Fibroblast of skin of left biceps (primary cell): ENCODE measurements at regions not wholly inside any gene's neighbourhood (a gene's known extent, or its start where the extent isn't known, plus 50 kb on each side); places are given as distances from the start of the nearest gene placed in this dataset.

Experiments used
- DNase-seq, 2 experiments: peaks; one replicate each; pipeline ENCODE4 v3.0.0-alpha.2; 2013; ENCODE audit warnings: low read depth in 2 of 2

- DNase-seq, result no peak
These were observed 261.4 kb upstream of the HABP2 start for GRCh38 chr10:113291413-113291812.

- DNase-seq, result no peak
These were observed 260.8 kb upstream of the HABP2 start for GRCh38 chr10:113292086-113292485.

GRCh38 chr10:113292743-113293142 is 260.1 kb upstream of the HABP2 start:
- no peak for DNase-seq

GRCh38 chr10:113293167-113293566 is 259.7 kb upstream of the HABP2 start:
- DNase-seq, result no peak

GRCh38 chr10:113294868-113295267 is 258.0 kb upstream of the HABP2 start:
- DNase-seq, result no peak

GRCh38 chr10:113297226-113297625 is 255.6 kb upstream of the HABP2 start:
- DNase-seq, result peak in 1 of 2 experiments; percentile 17

GRCh38 chr10:113298616-113299015 is 254.2 kb upstream of the HABP2 start:
- no peak for DNase-seq

- DNase-seq, result no peak
These were observed 252.7 kb upstream of the HABP2 start for GRCh38 chr10:113300201-113300600.

- no peak for DNase-seq
These were observed 252.2 kb upstream of the HABP2 start for GRCh38 chr10:113300617-113301016.

- no peak for DNase-seq
These were observed 251.4 kb upstream of the HABP2 start for GRCh38 chr10:113301342-113301984.

- no peak for DNase-seq
These were observed 250.8 kb upstream of the HABP2 start for GRCh38 chr10:113302062-113302461.

- peak; percentile 36 to 46 for DNase-seq
These were observed 249.2 kb upstream of the HABP2 start for GRCh38 chr10:113303544-113304146.

GRCh38 chr10:113304726-113305125 is 248.1 kb upstream of the HABP2 start:
- DNase-seq, result no peak

- DNase-seq, result peak; percentile 25 to 39
These were observed 247.0 kb upstream of the HABP2 start for GRCh38 chr10:113305871-113306270.

- no peak for DNase-seq
These were observed 243.1 kb upstream of the HABP2 start for GRCh38 chr10:113309791-113310190.

- no peak for DNase-seq
These were observed 242.5 kb upstream of the HABP2 start for GRCh38 chr10:113310347-113310746.

- DNase-seq, result no peak
These were observed 239.7 kb upstream of the HABP2 start for GRCh38 chr10:113313048-113313602.

GRCh38 chr10:113313722-113314121 is 239.1 kb upstream of the HABP2 start:
- DNase-seq, result no peak

- no peak for DNase-seq
These were observed 236.3 kb upstream of the HABP2 start for GRCh38 chr10:113316506-113316905.

GRCh38 chr10:113317489-113317888 is 235.4 kb upstream of the HABP2 start:
- DNase-seq, result no peak

- DNase-seq, result no peak
These were observed 233.4 kb upstream of the HABP2 start for GRCh38 chr10:113319479-113319878.

GRCh38 chr10:113320211-113320610 is 232.6 kb upstream of the HABP2 start:
- no peak for DNase-seq

GRCh38 chr10:113320987-113321386 is 231.9 kb upstream of the HABP2 start:
- no peak for DNase-seq
